Mesenchymal stem cell (in vitro differentiated cells and primary cell): ENCODE measurements at regions not wholly inside any gene's neighbourhood (a gene's known extent, or its start where the extent isn't known, plus 50 kb on each side); places are given as distances from the start of the nearest gene placed in this dataset.

Experiments used
- DNase-seq: peaks from one replicate; pipeline ENCODE4 v3.0.0-alpha.2; 2013
- H2AFZ ChIP-seq: one replicate; pipeline ENCODE4 v1.6.1; 2013; ENCODE audit warnings: low read depth, mild to moderate bottlenecking, control low read depth, inconsistent platforms, low read length, moderate library complexity
- H2AK5ac ChIP-seq: 2 replicates; pipeline ENCODE4 v1.6.1; 2013; ENCODE audit warnings: low read length, moderate library complexity, mild to moderate bottlenecking, inconsistent platforms; ENCODE audit not compliant: severe bottlenecking
- H2BK120ac ChIP-seq: one replicate; pipeline ENCODE4 v1.6.1; 2013; ENCODE audit warnings: low read depth, mild to moderate bottlenecking, inconsistent platforms, low read length, moderate library complexity
- H2BK12ac ChIP-seq, 2 experiments: one replicate each; pipeline ENCODE4 v1.6.1; 2013; ENCODE audit warnings: inconsistent platforms in 2 of 2, low read length in 2 of 2, mild to moderate bottlenecking in 2 of 2, moderate library complexity in 2 of 2, control low read depth in 1 of 2
- H2BK15ac ChIP-seq: one replicate; pipeline ENCODE4 v1.6.1; 2013; ENCODE audit warnings: mild to moderate bottlenecking, low read depth, inconsistent platforms; ENCODE audit not compliant: poor library complexity, severe bottlenecking
- H2BK5ac ChIP-seq: 2 replicates; pipeline ENCODE4 v1.6.1; 2013; ENCODE audit warnings: low read depth, mild to moderate bottlenecking, low read length, control low read depth, inconsistent platforms; ENCODE audit not compliant: poor library complexity, severe bottlenecking
- H3K14ac ChIP-seq, 2 experiments: one replicate each; pipeline ENCODE4 v1.6.1; 2013; ENCODE audit warnings: inconsistent platforms in 2 of 2, low read length in 2 of 2, control low read depth in 1 of 2, mild to moderate bottlenecking in 1 of 2, moderate library complexity in 1 of 2
- H3K18ac ChIP-seq, 2 experiments: one replicate each; pipeline ENCODE4 v1.6.1; 2013; ENCODE audit warnings: inconsistent platforms in 2 of 2, low read length in 2 of 2, control low read depth in 1 of 2, low read depth in 1 of 2, mild to moderate bottlenecking in 1 of 2
- H3K23ac ChIP-seq, 2 experiments: one replicate each; pipeline ENCODE4 v1.6.1; 2013; ENCODE audit warnings: inconsistent platforms in 2 of 2, low read length in 2 of 2, mild to moderate bottlenecking in 2 of 2, moderate library complexity in 2 of 2, control low read depth in 1 of 2
- H3K27ac ChIP-seq: 2 replicates; pipeline ENCODE4 v1.5.1; 2013; ENCODE audit warnings: mild to moderate bottlenecking, moderate library complexity, low read length, control low read depth, inconsistent platforms; ENCODE audit not compliant: poor library complexity, severe bottlenecking
- H3K27me3 ChIP-seq, 2 experiments: 2 replicates each; pipeline versions ENCODE4 v1.6.1 to v1.7.0; 2013; ENCODE audit warnings: low read length in 2 of 2, mild to moderate bottlenecking in 2 of 2, moderate library complexity in 2 of 2, control low read depth in 1 of 2, inconsistent platforms in 1 of 2; ENCODE audit not compliant: control insufficient read depth in 1 of 2, insufficient read depth in 1 of 2
- H3K36me3 ChIP-seq, 2 experiments: 2 replicates each; pipeline versions ENCODE4 v1.6.1 to v1.7.0; 2013; ENCODE audit warnings: low read length in 2 of 2, control low read depth in 1 of 2, inconsistent platforms in 1 of 2, low read depth in 1 of 2, mild to moderate bottlenecking in 1 of 2; ENCODE audit not compliant: insufficient read depth in 2 of 2, control insufficient read depth in 1 of 2
- H3K4ac ChIP-seq, 2 experiments: one replicate each; pipeline ENCODE4 v1.6.1; 2013; ENCODE audit warnings: inconsistent platforms in 2 of 2, low read length in 2 of 2, mild to moderate bottlenecking in 2 of 2, moderate library complexity in 2 of 2, control low read depth in 1 of 2, low read depth in 1 of 2
- H3K4me1 ChIP-seq: 2 replicates; pipeline ENCODE4 v1.6.1; 2013; ENCODE audit warnings: low read depth, low read length, control low read depth; ENCODE audit not compliant: control insufficient read depth, insufficient read depth
- H3K4me2 ChIP-seq: 2 replicates; pipeline ENCODE4 v1.6.1; 2013; ENCODE audit warnings: low read length, mild to moderate bottlenecking, inconsistent platforms; ENCODE audit not compliant: poor library complexity, severe bottlenecking
- H3K4me3 ChIP-seq, 2 experiments: 2 replicates each; pipeline versions ENCODE4 v1.5.1 to v1.7.0; 2013; ENCODE audit warnings: low read length in 2 of 2, mild to moderate bottlenecking in 2 of 2, control low read depth in 1 of 2, low read depth in 1 of 2; ENCODE audit not compliant: insufficient read depth in 1 of 2
- H3K79me1 ChIP-seq: replicated peaks from 2 replicates; pipeline ENCODE4 v1.6.1; 2013; ENCODE audit warnings: mild to moderate bottlenecking, control low read depth, low read length, inconsistent platforms; ENCODE audit not compliant: poor library complexity, severe bottlenecking
- H3K9ac ChIP-seq: 2 replicates; pipeline ENCODE4 v1.7.0; 2013; ENCODE audit warnings: mild to moderate bottlenecking, low read length, moderate library complexity
- H3K9me3 ChIP-seq: 2 replicates; pipeline ENCODE4 v1.7.0; 2013; ENCODE audit warnings: mild to moderate bottlenecking, low read length; ENCODE audit not compliant: control insufficient read depth
- H4K8ac ChIP-seq: one replicate; pipeline ENCODE4 v1.6.1; 2013; ENCODE audit warnings: inconsistent platforms, mild to moderate bottlenecking, low read length, moderate library complexity
- H4K91ac ChIP-seq: one replicate; pipeline ENCODE4 v1.6.1; 2013; ENCODE audit warnings: mild to moderate bottlenecking, low read length, inconsistent platforms
- WGBS: methylation state at CpG from one replicate; pipeline ENCODE4 v1.1.7; 2013; ENCODE audit warnings: mixed read lengths; 5-methylcytosine and 5-hydroxymethylcytosine counted together

DNA sequence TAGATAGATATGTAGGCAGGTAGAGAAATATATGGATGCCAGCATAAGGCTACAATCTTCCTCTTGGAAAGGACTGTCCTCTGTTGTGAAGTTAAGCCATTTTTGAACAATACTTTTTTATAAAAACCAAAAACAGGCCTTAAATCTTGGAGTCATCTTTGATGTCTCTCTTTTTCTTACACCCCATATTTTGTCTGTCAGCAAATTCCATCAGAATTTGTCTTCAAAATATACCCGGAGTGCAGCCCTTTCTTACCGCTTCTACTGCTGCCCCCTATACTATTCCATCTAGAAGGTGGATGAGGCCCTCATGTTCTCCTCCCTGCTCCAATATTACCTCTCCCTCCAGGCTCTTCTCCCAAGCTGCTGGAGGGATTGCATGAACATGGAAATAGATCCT, 326.5 kb downstream of the HAPSTR1 start:
- no peak overlapping the region for H2BK12ac ChIP-seq
- H2BK15ac ChIP-seq: no peak overlapping the region
- no peak overlapping the region for H3K4me3 ChIP-seq
- no peak overlapping the region for H3K27ac ChIP-seq
- H3K4me2 ChIP-seq: no peak overlapping the region
- no peak overlapping the region for H2AK5ac ChIP-seq
- 91% methylated on average over 2 of the region's 2 CpGs for WGBS
- no peak overlapping the region for H3K14ac ChIP-seq
- no peak for DNase-seq
- H3K9me3 ChIP-seq: peaks cover 9% of the 10 kb centered on the region
- no peaks in the 10 kb centered on the region for H3K79me1 ChIP-seq
- no peak overlapping the region for H3K18ac ChIP-seq
- H3K9ac ChIP-seq: no peak overlapping the region
- no peak overlapping the region for H2BK5ac ChIP-seq
- H3K36me3 ChIP-seq: no peaks in the 10 kb centered on the region
- no peaks in the 10 kb centered on the region for H3K27me3 ChIP-seq
- H4K91ac ChIP-seq: no peak overlapping the region
- no peak overlapping the region for H3K23ac ChIP-seq
- no peak overlapping the region for H3K4ac ChIP-seq
- H3K4me1 ChIP-seq: no peaks in the 10 kb centered on the region
- no peak overlapping the region for H4K8ac ChIP-seq
- H2BK120ac ChIP-seq: no peak overlapping the region
- no peak overlapping the region for H2AFZ ChIP-seq

DNA sequence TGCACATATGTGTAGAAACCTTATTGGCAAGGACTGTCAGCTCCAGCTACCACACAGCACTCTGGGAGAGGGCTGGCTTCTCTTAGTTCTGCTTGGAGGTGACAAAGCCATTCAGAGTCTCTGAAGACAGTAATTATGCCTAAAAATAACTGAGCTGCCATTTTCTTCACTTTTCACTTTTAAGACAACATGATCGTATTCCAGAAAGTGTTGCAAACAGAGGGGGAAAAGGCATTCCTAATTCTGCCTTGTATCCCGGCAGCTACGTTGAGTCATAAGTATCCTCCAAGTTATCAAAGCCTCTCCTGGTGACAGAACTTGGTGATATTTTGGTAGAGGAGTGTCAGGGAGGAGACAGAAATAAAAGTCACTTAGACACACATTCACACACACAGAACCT, 327.7 kb downstream of the HAPSTR1 start:
- no peak overlapping the region for H3K18ac ChIP-seq
- H2BK5ac ChIP-seq: no peak overlapping the region
- H4K8ac ChIP-seq: no peak overlapping the region
- no peak overlapping the region for H3K4ac ChIP-seq
- no peak overlapping the region for H2BK120ac ChIP-seq
- H2AFZ ChIP-seq: no peak overlapping the region
- no peak overlapping the region for H2BK12ac ChIP-seq
- H3K4me1 ChIP-seq: no peaks in the 10 kb centered on the region
- H3K27ac ChIP-seq: no peak overlapping the region
- H3K27me3 ChIP-seq: no peaks in the 10 kb centered on the region
- no peak overlapping the region for H3K14ac ChIP-seq
- H2AK5ac ChIP-seq: no peak overlapping the region
- peaks cover 9% of the 10 kb centered on the region for H3K9me3 ChIP-seq
- H3K79me1 ChIP-seq: no peaks in the 10 kb centered on the region
- no peak overlapping the region for H4K91ac ChIP-seq
- H3K4me3 ChIP-seq: no peak overlapping the region
- H3K23ac ChIP-seq: no peak overlapping the region
- H3K4me2 ChIP-seq: no peak overlapping the region
- 92% methylated on average over 1 of the region's 3 CpGs for WGBS
- no peak overlapping the region for H2BK15ac ChIP-seq
- no peaks in the 10 kb centered on the region for H3K36me3 ChIP-seq
- H3K9ac ChIP-seq: no peak overlapping the region
- DNase-seq: no peak

DNA sequence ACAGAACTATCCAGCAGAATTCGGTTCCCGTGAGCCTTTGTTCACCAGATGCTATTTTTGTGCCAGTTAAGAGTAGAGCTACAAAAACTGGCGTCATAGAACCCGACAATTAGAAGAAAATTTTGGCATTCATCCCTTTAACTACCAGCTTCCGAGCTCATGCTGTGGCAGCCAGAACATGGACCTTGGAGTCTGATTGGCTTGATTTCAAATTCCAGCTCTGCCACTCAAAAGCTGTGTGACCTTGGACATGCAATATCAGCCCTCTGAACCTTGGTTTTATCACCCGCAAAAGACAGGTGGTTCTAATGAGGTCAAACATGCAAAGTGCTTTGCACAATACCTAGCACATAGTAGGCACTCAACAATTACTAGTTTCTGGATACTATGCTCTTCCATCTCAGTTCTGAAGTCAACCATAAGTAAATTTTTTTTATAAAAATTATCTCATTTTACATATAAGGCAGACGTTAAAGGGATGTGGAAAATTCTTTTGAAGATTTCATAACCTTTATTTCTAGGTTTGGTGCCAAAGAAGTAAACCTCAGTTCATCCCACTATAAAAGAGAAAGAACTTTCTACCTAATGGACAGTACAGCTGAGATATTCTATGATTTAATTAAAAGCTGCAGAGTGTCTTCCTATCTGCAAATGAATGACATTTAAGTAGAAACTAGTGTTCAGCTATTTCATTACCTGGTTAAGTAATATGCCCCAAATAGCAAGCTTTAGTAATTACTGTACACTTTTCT, 331.5 kb downstream of the HAPSTR1 start:
- Histone ChIP-seq H2BK120ac (no peak overlapping the region), H3K4me2 (no peak overlapping the region), H3K23ac (no peak overlapping the region), H4K91ac (no peak overlapping the region), H2AK5ac (no peak overlapping the region), H3K14ac (no peak overlapping the region), H3K18ac (no peak overlapping the region), H3K36me3 (no peaks in the 10 kb centered on the region), H2AFZ (no peak overlapping the region), H4K8ac (no peak overlapping the region), H3K9ac (no peak overlapping the region), H3K4me1 (no peaks in the 10 kb centered on the region), H3K4me3 (no peak overlapping the region), H3K27me3 (no peaks in the 10 kb centered on the region), H3K4ac (no peak overlapping the region), H2BK15ac (no peak overlapping the region), H2BK12ac (no peak overlapping the region), H3K79me1 (no peaks in the 10 kb centered on the region), H3K27ac (no peak overlapping the region), H2BK5ac (no peak overlapping the region), H3K9me3 (no peaks in the 10 kb centered on the region)
- WGBS: 86% methylated on average over 6 of the region's 7 CpGs
- DNase-seq: no peak

DNA sequence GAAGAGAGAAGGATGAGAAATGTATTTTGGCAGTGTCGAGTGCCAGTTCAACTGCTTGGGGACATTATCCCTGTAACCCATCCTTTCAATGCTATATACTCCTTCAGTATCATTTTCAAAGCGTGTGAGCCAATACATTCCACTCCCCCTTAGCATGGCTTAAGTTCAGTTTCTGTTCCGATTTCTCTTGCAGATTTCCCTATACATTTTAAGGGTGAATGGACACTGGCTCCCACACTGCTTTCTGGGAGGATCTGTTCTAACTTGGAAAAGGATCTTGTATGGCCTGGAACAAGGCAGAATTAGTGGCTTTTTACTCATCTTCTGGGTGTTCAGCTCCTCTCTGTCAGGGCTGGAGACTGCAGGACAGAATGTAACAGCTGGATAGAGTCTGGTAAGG, 333.8 kb downstream of the HAPSTR1 start:
- no peak overlapping the region for H4K91ac ChIP-seq
- no peak overlapping the region for H4K8ac ChIP-seq
- DNase-seq: no peak
- H3K4me3 ChIP-seq: no peak overlapping the region
- H3K27me3 ChIP-seq: no peaks in the 10 kb centered on the region
- no peak overlapping the region for H3K4me2 ChIP-seq
- 79% methylated on average over 2 of the region's 3 CpGs for WGBS
- no peak overlapping the region for H3K4ac ChIP-seq
- H2BK15ac ChIP-seq: no peak overlapping the region
- H3K36me3 ChIP-seq: no peaks in the 10 kb centered on the region
- H3K14ac ChIP-seq: no peak overlapping the region
- H3K9ac ChIP-seq: no peak overlapping the region
- H3K27ac ChIP-seq: no peak overlapping the region
- H3K79me1 ChIP-seq: no peaks in the 10 kb centered on the region
- H3K23ac ChIP-seq: no peak overlapping the region
- no peak overlapping the region for H2AFZ ChIP-seq
- no peak overlapping the region for H2BK120ac ChIP-seq
- no peak overlapping the region for H3K18ac ChIP-seq
- no peak overlapping the region for H2BK12ac ChIP-seq
- no peaks in the 10 kb centered on the region for H3K9me3 ChIP-seq
- H3K4me1 ChIP-seq: no peaks in the 10 kb centered on the region
- H2AK5ac ChIP-seq: no peak overlapping the region
- no peak overlapping the region for H2BK5ac ChIP-seq
